Sciatic nerve (tissue), 2 donors: ENCODE measurements at regions not wholly inside any gene's neighbourhood (a gene's known extent, or its start where the extent isn't known, plus 50 kb on each side); places are given as distances from the start of the nearest gene placed in this dataset.

Experiments used
- ATAC-seq: fragments of 200-7000 bp; cut with Tn5 transposase; one replicate; pipeline ENCODE4 v1.9.1; 2020; ENCODE audit warnings: mild to moderate bottlenecking, moderate library complexity
- DNase-seq: peaks from one replicate; pipeline ENCODE4 v3.0.0-alpha.2; 2020; ENCODE audit warnings: low spot score
- intact Hi-C: fragments of 100-400 bp; cut with DNase I; formaldehyde crosslinking; loops from one replicate; pipeline ENCODE4 v1.14.2; 2022
- donor health status: DM: no; HTN: no; CAD: no.
- donor health status: DM: no; HTN: no; CAD: no.

- intact Hi-C loops = no loop called here
- DNase-seq = no peak
- peak; percentile 38 for ATAC-seq
Observed at GRCh38 chr1:87814573-87814972, 485.9 kb downstream of the LMO4 start.

GRCh38 chr1:87816646-87817045 lies 488.0 kb downstream of the LMO4 start:
- ATAC-seq (no peak), DNase-seq (no peak)
- intact Hi-C loops = no loop called here

- DNase-seq (no peak), ATAC-seq (no peak)
- intact Hi-C loops = no loop called here
Observed at GRCh38 chr1:87820668-87821334, 492.1 kb downstream of the LMO4 start.

- no peak for DNase-seq
- ATAC-seq = no peak
- intact Hi-C loops = no loop called here
Observed at GRCh38 chr1:87821335-87821697, 492.6 kb downstream of the LMO4 start.

- DNase-seq (no peak), ATAC-seq (peak; percentile 94)
- intact Hi-C loops = no loop called here
Observed at GRCh38 chr1:87826681-87827251, 498.1 kb downstream of the LMO4 start.

GRCh38 chr1:87829360-87829759 lies 500.7 kb downstream of the LMO4 start:
- ATAC-seq = no peak
- DNase-seq = no peak
- intact Hi-C loops = no loop called here

GRCh38 chr1:87830432-87830978 lies 501.8 kb downstream of the LMO4 start:
- ATAC-seq (no peak), DNase-seq (no peak)
- intact Hi-C loops = no loop called here

GRCh38 chr1:87833166-87833565 lies 504.5 kb downstream of the LMO4 start:
- ATAC-seq = peak; percentile 83

GRCh38 chr1:87834151-87834550 lies 505.5 kb downstream of the LMO4 start:
- intact Hi-C loops = no loop called here

More at GRCh38 chr1:87833166-87833565, 504.5 kb downstream of the LMO4 start:
- no peak for DNase-seq
- intact Hi-C loops = no loop called here

GRCh38 chr1:87834941-87835340 lies 506.3 kb downstream of the LMO4 start:
- DNase-seq (no peak), ATAC-seq (no peak)
- intact Hi-C loops = no loop called here

More at GRCh38 chr1:87834151-87834550, 505.5 kb downstream of the LMO4 start:
- no peak for ATAC-seq
- DNase-seq = no peak

- ATAC-seq (no peak), DNase-seq (no peak)
- intact Hi-C loops = no loop called here
Observed at GRCh38 chr1:87840767-87841166, 512.1 kb downstream of the LMO4 start.

GRCh38 chr1:87841332-87841731 lies 512.7 kb downstream of the LMO4 start:
- ATAC-seq (no peak), DNase-seq (no peak)
- intact Hi-C loops = no loop called here

- no peak for DNase-seq
- no peak for ATAC-seq
- intact Hi-C loops = no loop called here
Observed at GRCh38 chr1:87842156-87842555, 513.5 kb downstream of the LMO4 start.

- ATAC-seq (no peak), DNase-seq (no peak)
- intact Hi-C loops = no loop called here
Observed at GRCh38 chr1:87844251-87844650, 515.6 kb downstream of the LMO4 start.

GRCh38 chr1:87851490-87851889 lies 522.8 kb downstream of the LMO4 start:
- DNase-seq (no peak), ATAC-seq (no peak)
- intact Hi-C loops = no loop called here

GRCh38 chr1:87852410-87853161 lies 523.9 kb downstream of the LMO4 start:
- no peak for DNase-seq
- intact Hi-C loops = no loop called here
- no peak for ATAC-seq

GRCh38 chr1:87853576-87854351 lies 525.1 kb downstream of the LMO4 start:
- ATAC-seq (no peak), DNase-seq (no peak)
- intact Hi-C loops = no loop called here

GRCh38 chr1:87863317-87863716 lies 534.6 kb downstream of the LMO4 start:
- DNase-seq (no peak), ATAC-seq (no peak)
- intact Hi-C loops = no loop called here

- intact Hi-C loops = no loop called here
- DNase-seq (no peak), ATAC-seq (no peak)
Observed at GRCh38 chr1:87864676-87865075, 536.0 kb downstream of the LMO4 start.
